CD4-positive, CD25-positive, alpha-beta regulatory T cell (primary cell): ENCODE measurements at regions not wholly inside any gene's neighbourhood (a gene's known extent, or its start where the extent isn't known, plus 50 kb on each side); places are given as distances from the start of the nearest gene placed in this dataset.
A peak's percentile ranks its signal among the peaks of the same experiment; 100 is the strongest.

Source experiments
- ATAC-seq, 2 donors: fragments of 150-1000 bp; cut with Tn5 transposase; one replicate each; pipeline ENCODE4 v1.10.0; 2021; ENCODE audit warnings: low read depth in 2 of 2, moderate number of reproducible peaks in 2 of 2, moderate library complexity in 1 of 2
- DNase-seq, 3 donors: peaks; one replicate each; pipeline versions ENCODE4 v3.0.0 to v3.0.0-alpha.2; 2012 to 2022; ENCODE audit warnings: mixed read lengths in 1 of 3
- H3K27ac ChIP-seq: one replicate; pipeline ENCODE4 v1.7.0; 2013; ENCODE audit warnings: mild to moderate bottlenecking, low read length; ENCODE audit not compliant: insufficient read depth, poor library complexity, severe bottlenecking
- H3K27me3 ChIP-seq: one replicate; pipeline ENCODE4 v1.7.0; 2013; ENCODE audit warnings: low read length; ENCODE audit not compliant: control insufficient read depth, insufficient read depth
- H3K36me3 ChIP-seq: one replicate; pipeline ENCODE4 v1.7.0; 2013; ENCODE audit warnings: mild to moderate bottlenecking, low read length, moderate library complexity; ENCODE audit not compliant: control insufficient read depth, insufficient read depth
- H3K4me1 ChIP-seq: 2 replicates; pipeline ENCODE4 v1.7.0; 2013; ENCODE audit warnings: mild to moderate bottlenecking, low read length; ENCODE audit not compliant: insufficient read depth, control insufficient read depth, poor library complexity, severe bottlenecking
- H3K4me3 ChIP-seq: one replicate; pipeline ENCODE4 v1.7.0; 2013; ENCODE audit warnings: low read depth, mild to moderate bottlenecking, low read length, moderate library complexity
- H3K9me3 ChIP-seq, 2 experiments: 1 replicate in 1 of 2; 2 replicates in 1 of 2; pipeline ENCODE4 v1.7.0; 2013; ENCODE audit warnings: low read length in 2 of 2, mild to moderate bottlenecking in 1 of 2, moderate library complexity in 1 of 2; ENCODE audit not compliant: control insufficient read depth in 2 of 2
- H3K27ac Mint-ChIP-seq, 3 donors: one replicate each; pipeline ENCODE4 v1.8.0; 2020 to 2022; ENCODE audit warnings: mild to moderate bottlenecking in 3 of 3, mixed read lengths in 3 of 3, moderate library complexity in 2 of 3
- H3K27me3 Mint-ChIP-seq: one replicate; pipeline ENCODE4 v1.8.0; 2022; ENCODE audit warnings: mild to moderate bottlenecking, mixed read lengths
- H3K36me3 Mint-ChIP-seq: one replicate; pipeline ENCODE4 v1.8.0; 2020; ENCODE audit warnings: mixed read lengths
- H3K4me1 Mint-ChIP-seq, 4 donors: one replicate each; pipeline ENCODE4 v1.8.0; 2020 to 2022; ENCODE audit warnings: mixed read lengths in 4 of 4, mild to moderate bottlenecking in 1 of 4
- H3K4me3 Mint-ChIP-seq, 4 donors: one replicate each; pipeline ENCODE4 v1.8.0; 2020 to 2022; ENCODE audit warnings: mild to moderate bottlenecking in 4 of 4, mixed read lengths in 4 of 4, moderate library complexity in 3 of 4
- H3K9me3 Mint-ChIP-seq, 7 donors: one replicate each; pipeline ENCODE4 v1.8.0; 2020 to 2022; ENCODE audit warnings: mixed read lengths in 7 of 7, mild to moderate bottlenecking in 3 of 7, moderate library complexity in 2 of 7

DNA sequence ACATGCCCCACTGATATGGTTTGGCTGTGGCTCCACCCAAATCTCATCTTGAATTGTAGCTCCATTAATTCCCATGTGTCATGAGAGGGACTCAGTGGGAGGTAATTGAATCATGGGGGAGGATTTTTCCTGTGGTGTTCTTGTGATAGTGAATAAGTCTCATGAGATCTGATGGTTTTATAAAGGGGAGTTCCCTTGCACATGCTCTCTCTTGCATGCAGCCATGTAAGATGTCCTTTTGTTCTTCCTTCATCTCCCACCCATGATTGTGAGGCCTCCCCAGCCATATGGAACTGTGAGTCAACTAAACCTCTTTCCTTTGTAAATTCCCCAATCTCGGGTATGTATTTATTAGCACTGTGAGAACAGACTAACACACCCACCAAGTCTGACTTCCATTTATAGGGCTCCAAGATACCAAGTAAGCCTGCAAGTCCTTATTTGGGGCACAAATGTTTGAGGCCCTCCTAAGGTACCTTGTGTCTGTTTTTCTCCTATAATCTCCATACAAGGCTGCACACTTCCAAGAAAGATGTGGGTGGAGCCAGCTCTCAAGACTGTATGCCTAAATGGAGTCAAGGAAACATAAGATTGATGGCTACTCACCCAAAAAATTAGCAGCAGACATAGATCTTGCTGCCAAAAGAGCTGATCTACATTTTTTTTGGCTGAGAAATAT lies 364.7 kb downstream of the TXNL1 start:
- ATAC-seq = no peak

GRCh38 chr18:56270671-56271250 lies 367.6 kb downstream of the TXNL1 start:
- Mint-ChIP-seq H3K4me1 (no peaks in the 10 kb centered on the region), H3K36me3 (no peaks in the 10 kb centered on the region), H3K9me3 (peaks cover 0 to 9% (median 4%) of the 10 kb centered on the region in 7 donors), H3K27ac (no peak overlapping the region), H3K27me3 (no peaks in the 10 kb centered on the region), H3K4me3 (no peak overlapping the region)
- DNase-seq (no peak), ATAC-seq (no peak)
- no peak overlapping the region for H3K4me3 ChIP-seq
- H3K27me3 ChIP-seq = no peaks in the 10 kb centered on the region
- H3K27ac ChIP-seq = no peak overlapping the region
- H3K9me3 ChIP-seq = no peaks in the 10 kb centered on the region
- H3K4me1 ChIP-seq = no peaks in the 10 kb centered on the region
- no peaks in the 10 kb centered on the region for H3K36me3 ChIP-seq

More for the DNA sequence above, 364.7 kb downstream of the TXNL1 start:
- H3K4me1 Mint-ChIP-seq = no peaks in the 10 kb centered on the region
- no peaks in the 10 kb centered on the region for H3K27me3 Mint-ChIP-seq
- H3K4me3 Mint-ChIP-seq = no peak overlapping the region
- H3K4me3 ChIP-seq = no peak overlapping the region
- H3K27ac Mint-ChIP-seq = no peak overlapping the region
- no peak for DNase-seq
- no peaks in the 10 kb centered on the region for H3K36me3 ChIP-seq
- H3K27ac ChIP-seq = no peak overlapping the region
- H3K27me3 ChIP-seq = no peaks in the 10 kb centered on the region
- H3K4me1 ChIP-seq = no peaks in the 10 kb centered on the region
- no peaks in the 10 kb centered on the region for H3K36me3 Mint-ChIP-seq
- H3K9me3 Mint-ChIP-seq = peaks cover 0 to 5% (median 2%) of the 10 kb centered on the region in 7 donors
- H3K9me3 ChIP-seq = no peaks in the 10 kb centered on the region

- DNase-seq (no peak), ATAC-seq (no peak)
- H3K4me1 Mint-ChIP-seq = no peaks in the 10 kb centered on the region
- peaks cover 0 to 9% (median 4%) of the 10 kb centered on the region in 7 donors for H3K9me3 Mint-ChIP-seq
- no peak overlapping the region for H3K27ac Mint-ChIP-seq
- H3K27ac ChIP-seq = no peak overlapping the region
- H3K27me3 ChIP-seq = no peaks in the 10 kb centered on the region
- no peaks in the 10 kb centered on the region for H3K36me3 Mint-ChIP-seq
- H3K4me1 ChIP-seq = no peaks in the 10 kb centered on the region
- H3K4me3 ChIP-seq = no peak overlapping the region
- H3K27me3 Mint-ChIP-seq = no peaks in the 10 kb centered on the region
- H3K4me3 Mint-ChIP-seq = no peak overlapping the region
- H3K36me3 ChIP-seq = no peaks in the 10 kb centered on the region
- no peaks in the 10 kb centered on the region for H3K9me3 ChIP-seq
Measured at GRCh38 chr18:56269958-56270357, 368.4 kb downstream of the TXNL1 start.

GRCh38 chr18:56268952-56269351 lies 369.4 kb downstream of the TXNL1 start:
- no peaks in the 10 kb centered on the region for H3K27me3 ChIP-seq
- H3K27ac ChIP-seq = no peak overlapping the region
- H3K4me3 ChIP-seq = no peak overlapping the region
- H3K4me1 ChIP-seq = no peaks in the 10 kb centered on the region
- no peaks in the 10 kb centered on the region for H3K36me3 ChIP-seq
- Mint-ChIP-seq H3K9me3 (peaks cover 2 to 9% (median 5%) of the 10 kb centered on the region in 7 donors), H3K4me3 (no peak overlapping the region), H3K27me3 (no peaks in the 10 kb centered on the region), H3K27ac (no peak overlapping the region), H3K36me3 (no peaks in the 10 kb centered on the region), H3K4me1 (no peaks in the 10 kb centered on the region)
- no peak for DNase-seq
- no peaks in the 10 kb centered on the region for H3K9me3 ChIP-seq
- no peak for ATAC-seq

DNA sequence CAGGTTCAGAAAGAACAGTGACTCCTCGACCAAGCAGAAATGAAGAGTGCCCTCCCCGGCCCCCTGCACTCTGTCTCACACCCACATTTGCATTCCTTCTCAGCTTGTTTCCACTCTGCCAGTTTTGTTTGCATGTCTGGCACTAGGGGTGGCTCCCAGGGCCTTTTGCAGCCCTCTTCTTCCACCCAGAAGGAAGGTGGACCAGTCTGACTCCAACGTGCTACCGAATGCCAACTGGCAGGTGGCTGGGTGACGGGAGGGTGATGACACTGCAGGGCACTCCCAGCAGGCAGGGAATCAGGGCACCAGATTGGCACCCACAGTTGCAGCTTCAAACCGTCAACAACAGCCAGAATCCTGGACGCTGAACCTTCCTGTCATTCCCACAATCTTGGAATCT lies 371.1 kb downstream of the TXNL1 start:
- no peaks in the 10 kb centered on the region for H3K4me1 ChIP-seq
- H3K4me3 Mint-ChIP-seq = no peak overlapping the region
- no peaks in the 10 kb centered on the region for H3K36me3 Mint-ChIP-seq
- no peaks in the 10 kb centered on the region for H3K27me3 ChIP-seq
- no peaks in the 10 kb centered on the region for H3K9me3 ChIP-seq
- no peaks in the 10 kb centered on the region for H3K36me3 ChIP-seq
- ATAC-seq (peak in 1 of 2 donors; percentile 24), DNase-seq (no peak)
- no peaks in the 10 kb centered on the region for H3K27me3 Mint-ChIP-seq
- no peak overlapping the region for H3K27ac Mint-ChIP-seq
- H3K4me3 ChIP-seq = no peak overlapping the region
- no peaks in the 10 kb centered on the region for H3K4me1 Mint-ChIP-seq
- no peak overlapping the region for H3K27ac ChIP-seq
- peaks cover 2 to 9% (median 6%) of the 10 kb centered on the region in 7 donors for H3K9me3 Mint-ChIP-seq

DNA sequence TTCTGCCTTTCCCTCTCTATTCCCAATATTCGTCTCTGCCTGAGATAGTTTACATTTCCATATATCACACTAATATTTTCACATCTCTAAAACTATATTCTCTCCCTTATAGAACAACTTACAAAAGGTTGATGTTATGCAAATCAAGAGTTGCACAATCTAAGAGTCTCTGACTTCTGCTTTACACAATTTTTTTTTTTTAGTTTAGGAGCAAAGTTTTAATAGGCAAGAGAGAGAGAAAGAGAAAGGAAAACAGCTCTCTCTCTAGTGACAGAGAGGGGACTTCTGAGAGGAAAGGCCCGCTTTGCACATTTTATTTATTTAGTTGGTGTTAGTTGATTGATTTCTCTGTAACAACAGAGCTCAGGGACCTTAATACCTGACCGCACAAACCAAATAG lies 380.2 kb downstream of the TXNL1 start:
- Histone ChIP-seq H3K27ac (no peak overlapping the region), H3K9me3 (no peaks in the 10 kb centered on the region), H3K36me3 (no peaks in the 10 kb centered on the region), H3K4me1 (no peaks in the 10 kb centered on the region), H3K4me3 (no peak overlapping the region), H3K27me3 (no peaks in the 10 kb centered on the region)
- Mint-ChIP-seq H3K27ac (no peak overlapping the region), H3K9me3 (peaks cover 0 to 5% (median 1%) of the 10 kb centered on the region in 7 donors), H3K36me3 (no peaks in the 10 kb centered on the region), H3K27me3 (no peaks in the 10 kb centered on the region), H3K4me3 (no peak overlapping the region), H3K4me1 (no peaks in the 10 kb centered on the region)
- ATAC-seq = peak in 1 of 2 donors; percentile 11
- no peak for DNase-seq

DNA sequence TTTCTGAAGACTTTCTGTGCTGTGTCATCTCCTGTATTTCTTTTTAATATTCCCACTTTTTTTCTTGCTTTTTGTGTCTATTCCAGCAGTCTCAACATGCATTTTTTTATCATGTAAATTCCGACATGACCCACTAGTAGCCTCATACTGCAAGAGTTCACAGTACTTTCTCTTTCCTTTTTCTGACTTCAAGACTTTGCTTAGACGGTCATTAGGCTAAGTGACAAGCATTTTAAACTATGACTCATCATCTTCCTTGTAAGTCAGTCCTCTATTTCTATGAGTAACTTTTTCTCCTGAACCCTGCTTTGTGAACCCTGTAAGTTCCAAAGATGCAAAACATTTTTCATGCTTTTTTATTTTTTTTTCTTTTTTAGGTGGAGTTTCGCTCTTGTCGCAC lies 381.2 kb downstream of the TXNL1 start:
- Mint-ChIP-seq H3K4me3 (no peak overlapping the region), H3K27ac (peak overlapping the region in 1 of 3 donors; percentile 83), H3K36me3 (no peaks in the 10 kb centered on the region), H3K4me1 (no peaks in the 10 kb centered on the region), H3K27me3 (no peaks in the 10 kb centered on the region), H3K9me3 (peaks cover 0 to 5% (median 1%) of the 10 kb centered on the region in 7 donors)
- Histone ChIP-seq H3K27ac (no peak overlapping the region), H3K4me3 (no peak overlapping the region), H3K27me3 (no peaks in the 10 kb centered on the region), H3K36me3 (no peaks in the 10 kb centered on the region), H3K4me1 (no peaks in the 10 kb centered on the region), H3K9me3 (no peaks in the 10 kb centered on the region)
- ATAC-seq (no peak), DNase-seq (no peak)

GRCh38 chr18:56256659-56257058 lies 381.7 kb downstream of the TXNL1 start:
- Mint-ChIP-seq H3K4me3 (no peak overlapping the region), H3K4me1 (no peaks in the 10 kb centered on the region), H3K27me3 (no peaks in the 10 kb centered on the region), H3K9me3 (peaks cover 0 to 6% (median 1%) of the 10 kb centered on the region in 7 donors), H3K36me3 (no peaks in the 10 kb centered on the region), H3K27ac (no peak overlapping the region)
- Histone ChIP-seq H3K36me3 (no peaks in the 10 kb centered on the region), H3K9me3 (no peaks in the 10 kb centered on the region), H3K27ac (no peak overlapping the region), H3K4me3 (no peak overlapping the region), H3K27me3 (no peaks in the 10 kb centered on the region), H3K4me1 (no peaks in the 10 kb centered on the region)
- ATAC-seq (no peak), DNase-seq (no peak)
